Lower leg skin (tissue), 3 donors: ENCODE measurements at regions not wholly inside any gene's neighbourhood (a gene's known extent, or its start where the extent isn't known, plus 50 kb on each side); places are given as distances from the start of the nearest gene placed in this dataset.

Source experiments
- CTCF ChIP-seq, 3 donors: fragments of 450-650 bp; IDR thresholded peaks; one replicate each; pipeline ENCODE4 v1.5.1; 2016; ENCODE audit warnings: antibody characterized with exemption in 3 of 3, mild to moderate bottlenecking in 3 of 3, moderate library complexity in 2 of 3
- POLR2A ChIP-seq, 2 donors: fragments of 450-650 bp; IDR thresholded peaks; one replicate each; pipeline ENCODE4 v1.6.1; 2016 to 2017; ENCODE audit warnings: antibody characterized with exemption in 2 of 2, mild to moderate bottlenecking in 1 of 2, moderate library complexity in 1 of 2

GRCh38 chr17:69921046-69921445 lies 154.0 kb upstream of the KCNJ16 start:
- TF ChIP-seq CTCF (IDR thresholded peaks at IDR 0.05) (no peak), POLR2A (IDR thresholded peaks at IDR 0.05) (no peak)
